HG03064 (cell line): ENCODE measurements at regions not wholly inside any gene's neighbourhood (a gene's known extent, or its start where the extent isn't known, plus 50 kb on each side); places are given as distances from the start of the nearest gene placed in this dataset.

Experiments
- ATAC-seq: cut with Tn5 transposase; IDR thresholded peaks from one replicate; pipeline ENCODE4 v1.9.1; 2021; ENCODE audit warnings: low read depth; ENCODE audit not compliant: unreplicated experiment

GRCh38 chrX:9189286-9189685, 155.4 kb upstream of the FAM9B start:
- ATAC-seq = no peak

DNA sequence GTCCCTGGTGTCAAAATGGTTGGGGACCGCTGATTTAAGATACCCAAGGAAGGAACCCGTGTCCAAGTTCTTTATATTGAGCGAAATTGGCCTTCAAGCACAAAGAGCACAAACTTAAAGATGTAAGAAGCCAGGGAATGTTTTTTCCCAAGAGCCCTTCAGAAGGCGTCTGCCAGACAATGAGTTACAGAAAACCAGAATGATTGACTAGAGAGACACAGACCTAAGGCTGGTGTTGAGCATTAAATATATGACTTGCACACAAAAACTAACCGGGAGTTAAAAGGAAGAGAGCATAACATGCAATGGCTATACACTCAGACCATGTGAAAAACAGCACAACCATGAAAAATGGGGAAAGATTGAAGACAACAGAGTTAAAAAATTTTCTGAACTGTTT, 157.5 kb upstream of the FAM9B start:
- ATAC-seq = no peak

- ATAC-seq = no peak
Measured at GRCh38 chrX:9195199-9195880, 161.4 kb upstream of the FAM9B start.

DNA sequence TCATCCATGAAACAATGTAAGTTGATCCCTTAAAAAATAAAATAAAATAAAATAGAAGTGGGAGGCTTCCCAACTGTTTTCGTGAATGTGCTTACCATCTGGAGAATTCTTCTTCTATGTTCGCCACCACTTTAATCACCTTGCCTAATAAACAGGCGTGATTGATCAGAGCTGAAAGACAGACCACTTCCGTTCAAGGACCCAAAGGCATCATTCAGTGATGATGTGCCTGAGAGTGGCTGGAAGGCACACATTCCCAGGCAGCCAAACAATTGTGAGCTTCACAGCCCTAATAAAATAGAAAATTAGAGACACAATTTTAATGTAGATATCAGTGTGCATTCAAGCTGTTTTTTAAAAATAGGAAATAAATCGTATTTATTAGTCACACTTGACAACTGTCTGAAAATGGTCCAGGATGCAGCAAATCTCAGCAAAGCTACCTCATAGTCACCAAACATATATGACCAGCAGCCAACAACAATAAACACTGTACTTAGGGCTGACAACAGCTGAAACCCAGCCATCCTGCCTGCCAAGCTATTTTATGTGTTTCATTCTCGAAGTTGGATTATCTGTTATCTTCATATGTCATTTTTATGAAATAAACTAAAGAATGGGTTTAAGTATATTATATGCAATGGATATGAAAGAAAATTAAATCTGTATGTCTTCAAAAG, 163.2 kb upstream of the FAM9B start:
- ATAC-seq = no peak

GRCh38 chrX:9204560-9204959, 170.6 kb upstream of the FAM9B start:
- ATAC-seq = no peak

GRCh38 chrX:9205599-9206223, 171.8 kb upstream of the FAM9B start:
- no peak for ATAC-seq

GRCh38 chrX:9207142-9207541, 173.2 kb upstream of the FAM9B start:
- ATAC-seq = no peak

DNA sequence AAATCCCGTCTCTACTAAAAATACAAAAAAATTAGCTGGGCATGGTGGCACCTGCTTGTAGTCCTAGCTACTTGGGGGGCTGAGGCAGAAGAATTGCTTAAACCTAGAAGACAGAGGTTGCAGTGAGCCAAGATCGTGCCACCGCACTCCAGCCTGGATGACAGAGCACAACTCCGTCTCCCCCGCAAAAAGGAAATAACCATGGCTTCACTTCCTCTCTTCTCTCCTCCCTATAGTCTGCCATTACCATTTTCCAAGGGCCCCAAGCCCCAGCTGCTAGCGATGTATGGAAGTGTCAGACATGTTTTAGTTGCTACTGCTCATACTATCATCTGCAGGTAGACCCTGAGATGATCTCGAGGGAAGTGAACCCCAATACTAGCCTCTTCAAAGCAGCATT, 177.3 kb upstream of the FAM9B start:
- no peak for ATAC-seq

DNA sequence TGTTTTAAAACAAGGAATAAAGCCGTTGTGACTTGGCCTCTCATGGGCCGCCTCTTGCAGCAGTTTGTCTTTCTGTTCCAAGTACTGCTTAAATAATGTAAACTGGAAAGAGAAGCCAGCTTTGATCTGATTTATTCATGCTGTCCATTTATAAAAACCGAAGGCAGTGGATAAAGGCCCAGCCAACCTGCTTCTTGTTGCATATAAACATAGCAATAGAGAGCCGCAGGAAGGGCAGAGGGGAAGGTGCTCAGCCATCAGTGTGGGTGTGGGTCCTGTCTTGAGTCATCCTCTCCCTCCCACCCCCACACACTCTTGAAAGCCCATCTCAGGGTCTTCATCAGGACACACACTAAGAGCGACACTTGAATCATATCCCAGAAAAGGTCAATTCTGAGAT, 187.9 kb upstream of the FAM9B start:
- ATAC-seq = no peak

DNA sequence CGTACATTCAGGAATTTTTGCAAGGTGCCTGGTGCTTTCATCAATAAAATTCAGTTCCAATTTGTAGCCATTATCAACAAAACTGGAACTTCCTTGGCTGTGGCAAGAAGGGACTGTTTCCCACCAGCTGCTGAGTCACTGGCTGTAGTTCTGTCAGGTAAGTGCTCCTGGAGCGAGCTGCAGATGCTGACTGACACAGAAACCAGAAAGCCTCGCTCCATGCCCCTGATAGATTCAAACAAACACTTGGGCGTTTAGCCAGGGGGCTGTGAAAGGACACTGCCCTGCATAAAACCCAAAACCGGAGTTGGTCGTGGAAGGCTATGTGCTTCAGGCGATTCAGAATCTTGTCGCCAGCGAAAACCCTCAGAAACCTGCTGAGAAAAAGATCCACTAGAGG, 188.4 kb upstream of the FAM9B start:
- ATAC-seq = no peak

- ATAC-seq = no peak
Measured at GRCh38 chrX:9227276-9227675, 193.3 kb upstream of the FAM9B start.

DNA sequence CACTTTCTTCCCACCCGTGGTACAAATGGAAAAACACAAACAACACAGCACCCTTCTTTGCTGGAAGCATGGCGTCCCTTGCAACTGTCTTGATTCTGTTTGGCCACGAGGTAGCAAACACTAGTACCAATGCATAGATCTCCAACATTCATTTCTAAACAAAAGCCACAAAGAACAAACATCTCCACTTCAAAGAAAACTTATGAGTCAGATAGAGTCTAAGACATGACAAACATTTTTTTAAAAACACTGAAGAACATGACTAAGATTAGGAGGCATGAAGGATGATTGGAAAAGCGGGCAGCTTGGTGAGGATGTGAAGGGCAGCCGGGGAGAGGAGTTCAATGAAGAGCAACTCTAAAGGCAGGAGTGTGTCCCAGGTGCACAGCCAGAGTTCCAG, 197.6 kb upstream of the FAM9B start:
- ATAC-seq = no peak

- ATAC-seq = no peak
Measured at GRCh38 chrX:9233141-9233540, 199.2 kb upstream of the FAM9B start.

DNA sequence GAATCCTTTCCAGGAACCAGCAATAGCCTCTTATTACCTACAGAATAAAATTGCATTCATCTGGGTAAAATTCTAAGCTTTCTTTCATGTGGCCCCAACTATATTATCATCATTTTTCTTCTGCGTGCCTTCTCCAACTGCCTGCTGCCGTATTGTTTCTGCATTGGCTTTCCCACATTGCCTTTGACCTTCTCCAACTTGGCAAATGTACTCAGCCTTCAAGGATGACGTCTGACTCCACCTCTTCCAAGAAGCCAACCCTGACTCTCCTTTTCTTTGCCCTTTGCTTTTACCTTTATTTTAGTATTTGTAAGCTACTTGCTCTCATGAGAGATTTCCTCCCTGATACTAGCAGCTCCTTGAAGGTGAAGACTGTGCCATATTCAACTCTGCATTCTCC, 200.4 kb upstream of the FAM9B start:
- no peak for ATAC-seq

DNA sequence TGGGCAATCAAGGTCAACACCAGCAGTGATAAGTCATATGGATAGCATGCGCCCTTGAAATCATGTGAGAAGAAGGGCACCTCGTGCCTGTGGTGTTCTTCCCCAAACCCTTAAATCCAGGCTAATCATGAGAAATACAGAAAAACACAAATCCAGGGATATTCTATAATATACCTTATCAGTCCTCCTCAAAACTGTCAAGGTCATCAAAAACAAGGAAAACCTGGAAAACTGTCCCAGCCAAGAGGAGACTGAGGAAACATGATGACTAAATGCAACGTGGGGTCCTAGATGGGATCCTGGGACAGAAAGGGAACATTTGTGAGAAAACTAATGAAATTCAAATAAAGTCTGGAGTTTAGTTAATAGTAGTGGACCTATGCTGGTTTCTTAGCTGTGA, 201.8 kb upstream of the FAM9B start:
- no peak for ATAC-seq

DNA sequence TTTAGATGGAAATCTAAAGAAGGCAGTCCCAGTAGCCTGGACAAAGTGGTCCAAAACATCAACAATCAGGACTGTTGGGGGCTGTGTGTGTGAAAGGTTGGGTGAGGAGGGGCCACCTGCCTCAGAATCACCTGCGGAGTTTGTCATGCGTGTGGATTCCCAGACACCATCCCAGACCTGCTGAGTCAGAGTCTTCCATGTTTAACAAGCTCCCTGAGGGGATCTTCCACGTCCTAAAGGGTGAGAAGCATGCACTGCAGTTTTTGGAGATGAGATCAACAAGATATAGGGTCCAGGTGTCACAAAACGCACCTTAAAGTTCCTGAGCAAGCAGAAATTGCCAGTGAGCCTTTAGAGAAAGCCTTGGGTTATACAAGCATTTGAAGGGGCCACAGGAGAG, 207.0 kb upstream of the FAM9B start:
- no peak for ATAC-seq

- ATAC-seq = no peak
Measured at GRCh38 chrX:9241427-9241826, 207.5 kb upstream of the FAM9B start.

DNA sequence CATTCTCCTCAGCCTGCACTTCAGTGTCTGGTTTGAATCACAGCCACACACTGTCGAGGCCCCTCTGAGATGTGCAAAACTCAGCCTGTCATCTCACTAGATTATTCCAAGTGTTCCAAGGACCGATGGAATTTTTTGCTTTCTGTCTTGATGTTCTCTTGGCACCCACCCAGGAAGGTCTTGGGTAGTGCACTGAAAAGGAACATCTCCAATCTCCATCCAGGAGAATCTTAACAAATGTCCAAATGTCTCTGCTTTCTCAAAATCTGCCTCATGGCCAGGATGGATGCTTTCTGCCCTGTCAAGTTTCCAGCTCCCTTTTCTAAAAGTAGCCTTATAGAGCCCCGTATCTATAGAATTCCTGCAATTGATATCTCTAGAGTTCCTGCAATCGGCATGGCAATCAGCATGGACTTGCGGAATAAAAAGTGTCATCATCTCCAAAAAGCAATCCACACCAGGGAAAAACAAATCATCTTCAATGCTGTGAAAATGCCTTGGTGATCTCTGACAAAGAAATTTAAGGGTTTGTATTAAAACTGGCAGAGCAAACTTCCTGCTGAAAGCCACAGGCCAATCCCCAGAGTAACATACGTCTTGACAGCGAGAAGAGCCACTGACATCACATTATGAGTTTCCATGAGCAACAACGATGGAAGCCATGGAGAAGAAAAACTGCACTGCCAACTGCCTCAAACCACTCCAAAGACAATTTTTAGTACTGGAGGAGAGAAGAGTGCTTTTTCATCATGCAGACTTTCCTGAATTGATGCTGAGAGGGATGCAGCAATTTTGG, 215.3 kb upstream of the FAM9B start:
- no peak for ATAC-seq

DNA sequence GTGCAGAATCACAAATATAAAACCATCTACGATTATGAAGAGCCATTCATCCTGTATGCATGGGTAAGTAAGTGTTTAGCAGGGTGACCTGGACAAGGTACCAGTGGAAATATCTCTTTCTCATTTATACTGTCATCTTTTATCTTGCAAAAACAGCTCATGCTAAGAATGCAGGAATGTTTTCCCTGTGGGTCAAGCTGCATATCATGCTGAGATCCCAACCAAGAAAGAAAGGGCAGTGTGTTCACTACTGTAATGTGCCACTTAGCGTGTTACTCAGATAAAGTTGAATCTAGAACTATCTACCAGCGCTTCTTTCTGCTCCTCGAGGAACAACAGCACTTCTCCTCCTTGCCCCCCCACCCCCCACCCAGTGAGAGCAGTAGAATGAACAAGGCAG, 212.7 kb upstream of the TBL1X start:
- no peak for ATAC-seq

- no peak for ATAC-seq
Measured at GRCh38 chrX:9253211-9253610, 211.6 kb upstream of the TBL1X start.

DNA sequence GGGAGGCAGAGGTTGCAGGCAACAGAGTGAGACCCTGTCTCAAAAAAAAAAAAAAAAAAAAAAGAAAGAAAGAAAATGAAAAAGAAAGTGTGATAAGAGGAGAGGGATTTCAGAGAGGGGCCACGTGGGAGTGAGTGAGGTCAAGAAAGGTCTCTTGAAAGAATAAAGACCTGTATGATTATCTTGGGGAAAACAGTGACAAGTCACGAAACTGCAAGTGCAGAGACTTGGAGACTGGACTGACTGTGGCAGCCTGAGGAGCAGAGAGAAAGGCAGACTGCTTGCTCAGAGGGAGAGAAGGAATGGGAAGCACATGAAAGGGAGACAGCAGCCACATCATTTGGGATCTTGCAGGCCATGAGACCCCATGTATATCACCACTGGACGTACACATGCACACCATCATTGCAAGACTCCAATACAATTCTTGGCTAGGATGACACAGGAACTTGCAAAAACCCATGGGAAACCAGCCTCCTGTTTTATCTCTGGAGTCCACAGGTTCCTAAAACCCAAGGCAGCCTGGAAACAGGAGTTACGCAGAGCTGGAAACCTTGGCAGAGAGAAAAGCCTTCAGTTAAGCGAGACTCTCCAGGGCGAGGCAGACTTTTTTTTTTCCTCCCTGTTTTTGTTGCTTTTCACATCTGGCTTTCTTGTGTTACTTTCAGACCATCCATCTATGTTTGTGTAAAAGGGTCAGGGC, 207.0 kb upstream of the TBL1X start:
- no peak for ATAC-seq
